Fibroblast of lung (primary cell): ENCODE measurements at regions not wholly inside any gene's neighbourhood (a gene's known extent, or its start where the extent isn't known, plus 50 kb on each side); places are given as distances from the start of the nearest gene placed in this dataset.

Source experiments
- EZH2 ChIP-seq: IDR thresholded peaks from 2 replicates; pipeline ENCODE4 v1.5.1; 2012; ENCODE audit warnings: low read length, control low read depth, mild to moderate bottlenecking; ENCODE audit errors: missing control alignments
- TF ChIP-seq, protein P1 (sequence below), 2 donors: IDR thresholded peaks in 1 of 2; conservative IDR thresholded peaks in 1 of 2; 1 replicate in 1 of 2; 2 replicates in 1 of 2; pipeline ENCODE4 v1.5.1; 2011 to 2012; ENCODE audit warnings: low read length in 2 of 2, control low read depth in 1 of 2, inconsistent platforms in 1 of 2, low read depth in 1 of 2, mild to moderate bottlenecking in 1 of 2

DNA sequence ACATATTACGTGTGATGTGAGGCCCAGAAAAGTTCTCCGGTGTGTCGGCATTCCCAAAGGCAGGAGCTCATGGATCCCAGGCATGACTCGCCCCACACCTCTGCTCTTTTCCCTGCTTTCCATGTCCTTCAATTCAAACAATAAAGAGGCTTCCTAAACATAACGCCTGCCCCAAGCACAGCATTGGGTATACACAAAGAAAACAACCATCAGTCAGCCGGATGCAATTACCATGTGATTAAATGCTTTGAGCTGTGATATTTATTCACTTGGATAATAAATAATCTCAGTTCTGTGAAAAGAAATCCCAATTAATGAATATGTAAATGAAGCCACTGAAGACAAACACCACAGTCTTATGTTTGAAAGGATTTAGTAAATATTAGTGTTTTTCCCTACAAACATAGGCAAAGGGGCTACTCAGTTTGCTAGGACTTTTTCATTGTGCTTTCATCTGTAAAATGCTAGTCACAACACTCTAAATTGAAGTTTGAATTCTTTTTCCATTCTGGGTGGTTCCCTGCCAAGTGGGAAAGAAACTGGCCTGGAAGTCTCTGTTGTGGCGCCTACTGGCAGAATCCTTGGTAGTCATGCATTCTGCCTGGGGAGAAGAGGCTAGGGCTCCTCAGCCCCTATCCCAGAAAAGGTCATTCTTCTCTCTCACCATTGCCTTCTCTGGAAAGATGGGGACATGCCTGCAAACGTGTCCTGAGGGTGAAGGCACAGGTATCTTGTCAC is 144.7 kb downstream of the COL6A3 start:
- TF ChIP-seq, protein P1, sequence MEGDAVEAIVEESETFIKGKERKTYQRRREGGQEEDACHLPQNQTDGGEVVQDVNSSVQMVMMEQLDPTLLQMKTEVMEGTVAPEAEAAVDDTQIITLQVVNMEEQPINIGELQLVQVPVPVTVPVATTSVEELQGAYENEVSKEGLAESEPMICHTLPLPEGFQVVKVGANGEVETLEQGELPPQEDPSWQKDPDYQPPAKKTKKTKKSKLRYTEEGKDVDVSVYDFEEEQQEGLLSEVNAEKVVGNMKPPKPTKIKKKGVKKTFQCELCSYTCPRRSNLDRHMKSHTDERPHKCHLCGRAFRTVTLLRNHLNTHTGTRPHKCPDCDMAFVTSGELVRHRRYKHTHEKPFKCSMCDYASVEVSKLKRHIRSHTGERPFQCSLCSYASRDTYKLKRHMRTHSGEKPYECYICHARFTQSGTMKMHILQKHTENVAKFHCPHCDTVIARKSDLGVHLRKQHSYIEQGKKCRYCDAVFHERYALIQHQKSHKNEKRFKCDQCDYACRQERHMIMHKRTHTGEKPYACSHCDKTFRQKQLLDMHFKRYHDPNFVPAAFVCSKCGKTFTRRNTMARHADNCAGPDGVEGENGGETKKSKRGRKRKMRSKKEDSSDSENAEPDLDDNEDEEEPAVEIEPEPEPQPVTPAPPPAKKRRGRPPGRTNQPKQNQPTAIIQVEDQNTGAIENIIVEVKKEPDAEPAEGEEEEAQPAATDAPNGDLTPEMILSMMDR (conservative IDR thresholded peaks at IDR 0.05 in 1 of 2, IDR thresholded peaks at IDR 0.05 in 1 of 2; ENCODE audit: low read depth in 1 of 2, low read length in 2 of 2) = no peak
- TF ChIP-seq EZH2 = no peak
